ENCODE measurements at regions not wholly inside any gene's neighbourhood (a gene's known extent, or its start where the extent isn't known, plus 50 kb on each side); places are given as distances from the start of the nearest gene placed in this dataset.

DNA sequence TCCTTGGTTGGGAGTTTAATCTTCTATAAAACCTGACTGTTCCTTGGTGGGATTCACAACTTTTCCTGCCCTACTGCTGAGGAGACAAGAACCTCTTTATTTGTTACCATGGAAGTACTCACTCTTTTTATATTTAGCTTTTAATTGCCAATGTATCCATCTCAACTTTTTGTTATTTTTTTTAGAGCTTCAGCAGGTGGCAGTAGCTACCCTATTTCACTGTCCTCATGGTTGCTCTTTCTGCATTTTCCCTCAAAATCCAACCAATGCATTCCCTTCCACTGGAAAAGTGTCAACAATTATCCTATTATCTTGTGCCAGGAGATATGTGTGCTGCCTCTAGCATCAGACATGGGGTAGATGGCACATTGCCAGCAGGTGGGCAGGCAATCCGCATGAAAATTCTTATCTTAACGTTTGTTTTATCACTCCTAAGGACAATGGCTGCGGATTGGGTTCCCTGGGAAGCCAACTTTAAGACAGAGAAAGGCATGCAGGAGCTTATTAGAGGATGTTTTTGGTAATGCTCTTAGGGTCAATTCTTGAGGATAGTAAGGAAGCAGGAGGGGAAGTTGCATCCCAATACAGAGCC, 406.4 kb downstream of the SNAPC1 start:
- DNase-seq = no peak

DNA sequence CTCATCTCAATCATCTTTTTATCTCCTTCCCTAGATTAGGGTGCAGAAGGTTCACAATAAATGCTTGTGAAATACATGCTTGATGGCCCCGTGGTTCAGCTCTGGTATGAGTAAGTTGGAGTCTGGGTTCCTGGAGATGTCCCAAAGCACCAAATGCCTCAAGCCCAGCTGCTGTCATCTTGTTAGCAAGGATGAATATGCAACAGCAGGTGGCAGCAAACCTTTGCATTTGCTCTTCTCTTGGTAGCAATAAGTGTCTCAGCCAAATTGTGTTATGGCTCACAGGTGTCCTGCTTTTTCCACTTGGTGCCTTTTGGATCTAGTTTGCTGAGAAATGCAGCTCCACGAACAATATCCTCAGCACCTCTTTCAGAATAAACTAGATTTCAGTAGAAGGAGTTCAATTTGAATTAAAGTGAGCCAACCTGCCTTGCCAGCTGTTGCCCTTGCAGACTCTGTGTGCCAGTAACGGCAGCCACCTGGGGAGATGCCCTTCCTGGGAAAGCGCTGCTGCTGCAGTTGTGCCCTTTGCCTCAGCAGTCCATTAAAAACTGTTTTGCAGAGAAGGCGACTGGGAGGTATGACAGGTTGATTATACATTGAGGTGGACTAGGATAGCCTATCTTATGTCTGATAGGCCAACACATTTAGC, 417.3 kb downstream of the SNAPC1 start:
- peak; percentile 7 for DNase-seq

DNA sequence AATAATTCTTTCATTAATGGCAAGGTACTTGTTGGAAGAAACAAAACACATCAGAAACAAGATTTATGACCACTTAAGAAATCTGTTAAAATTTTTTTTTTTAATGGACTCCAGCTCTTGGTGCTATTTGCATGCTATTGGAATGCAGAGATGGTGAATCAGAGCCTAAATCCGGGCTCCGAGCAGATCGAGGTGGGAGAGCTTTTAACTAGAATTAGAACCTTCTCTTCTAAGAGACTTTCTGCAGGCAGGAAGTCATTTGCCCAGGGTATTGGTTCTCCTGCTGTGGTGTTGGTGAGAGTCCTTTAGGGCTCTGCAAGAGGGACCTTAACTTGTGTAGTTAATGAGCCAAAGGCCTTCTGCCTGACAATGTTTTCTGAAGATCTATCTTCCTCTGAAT, 419.4 kb downstream of the SNAPC1 start:
- DNase-seq = no peak

DNA sequence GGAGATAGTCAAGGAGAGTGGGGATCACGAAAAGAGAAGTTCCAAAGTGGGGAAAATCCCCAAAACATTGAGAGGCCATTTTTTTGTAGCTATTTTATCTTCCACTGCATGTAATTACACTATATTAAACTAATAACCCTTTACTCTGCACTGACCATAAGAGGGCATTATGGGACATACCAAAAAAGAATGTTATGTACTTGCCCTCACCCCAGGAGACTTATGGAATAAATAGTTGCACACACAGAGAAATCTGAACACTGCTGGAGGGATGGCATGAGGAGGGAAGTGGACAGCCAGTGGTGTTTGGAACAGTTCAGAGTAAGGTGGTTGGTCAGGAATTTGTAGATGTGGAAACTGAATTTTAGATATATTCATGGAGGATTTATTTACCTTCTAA, 422.9 kb downstream of the SNAPC1 start:
- no peak for DNase-seq

DNA sequence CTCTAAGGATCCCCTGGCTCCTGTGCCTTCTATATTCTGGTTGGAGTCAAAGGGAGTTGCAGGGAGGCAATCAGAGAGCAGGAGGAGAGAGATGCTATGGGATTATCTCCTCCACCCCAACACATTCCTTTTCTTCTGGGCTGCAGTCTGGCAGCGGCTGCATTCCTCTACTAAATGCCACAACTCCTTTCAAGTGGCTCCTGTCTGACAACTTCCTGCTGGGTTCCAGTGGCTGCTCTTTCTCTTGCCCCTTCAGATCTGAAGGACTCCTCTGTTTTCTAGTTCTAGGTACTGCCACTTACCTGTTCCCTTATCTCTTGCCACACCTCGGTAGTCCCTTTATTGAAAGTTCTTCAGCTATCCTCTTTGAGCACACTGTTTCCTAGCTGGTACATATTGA, 425.0 kb downstream of the SNAPC1 start:
- no peak for DNase-seq

DNA sequence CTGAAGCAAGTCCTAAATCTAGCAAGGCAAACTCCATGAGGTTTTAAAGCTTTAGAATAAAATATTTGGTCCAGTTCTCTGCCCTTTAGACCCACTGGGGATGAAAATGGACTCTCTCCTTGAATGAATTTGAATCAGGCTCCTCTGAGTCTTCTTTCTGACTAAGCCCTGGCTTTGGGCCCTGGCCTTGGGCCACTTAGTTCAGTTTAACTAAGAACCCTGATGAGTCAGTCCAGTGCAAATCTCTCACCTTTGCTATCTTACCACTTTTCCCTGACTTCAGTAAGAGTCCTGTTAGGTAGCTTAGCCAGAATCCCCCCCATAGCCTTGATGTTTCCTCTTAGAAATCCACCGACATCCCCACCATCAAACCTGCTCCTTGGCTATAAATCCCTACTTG, 427.5 kb downstream of the SNAPC1 start:
- no peak for DNase-seq

DNA sequence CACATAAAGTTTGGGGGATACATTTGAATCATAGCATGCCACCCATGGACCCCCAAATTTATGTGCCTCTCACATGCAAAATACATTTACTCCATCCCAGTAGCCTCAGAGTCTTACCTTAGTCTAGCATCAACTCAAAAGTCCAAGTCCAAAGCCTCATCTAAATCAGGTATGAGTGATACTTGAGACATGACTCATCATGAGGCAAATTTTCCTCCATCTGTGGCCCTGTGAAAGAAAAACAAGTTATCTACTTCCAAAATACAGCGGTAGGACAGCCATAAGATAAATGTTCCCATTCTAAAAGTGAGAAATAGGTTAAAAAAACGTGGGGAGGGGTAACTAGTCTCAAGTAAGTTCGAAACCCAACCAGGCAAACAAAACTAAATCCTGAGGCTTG, 444.2 kb downstream of the SNAPC1 start:
- DNase-seq = no peak

DNA sequence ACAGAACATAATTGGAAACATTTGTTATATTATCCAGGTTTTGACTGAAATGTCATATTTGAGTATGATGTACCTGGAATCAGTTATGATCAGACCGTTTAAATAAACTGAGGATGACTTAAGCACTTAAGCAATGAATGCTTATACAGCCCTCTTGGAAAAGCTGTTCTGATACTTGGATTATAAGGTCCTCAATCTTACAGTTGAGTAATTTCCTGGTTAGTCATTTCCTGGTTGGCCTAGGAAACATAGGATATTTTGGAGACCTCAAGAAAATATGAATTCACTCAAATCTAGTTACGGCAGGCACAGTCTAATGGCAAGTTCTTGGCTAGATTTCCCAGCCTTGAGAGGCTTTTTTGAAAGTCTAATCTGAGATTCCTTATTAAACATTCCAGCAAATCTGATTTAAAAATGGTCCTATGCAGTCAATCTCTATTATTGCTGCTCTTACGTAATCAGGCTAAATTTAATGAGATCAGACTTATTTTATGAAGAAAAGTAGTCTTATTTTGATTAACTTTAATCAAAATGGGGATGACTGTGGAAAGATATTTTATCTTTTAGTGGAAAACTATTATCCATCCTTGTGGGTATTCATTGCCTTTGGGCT, 447.2 kb downstream of the SNAPC1 start:
- DNase-seq = no peak

DNA sequence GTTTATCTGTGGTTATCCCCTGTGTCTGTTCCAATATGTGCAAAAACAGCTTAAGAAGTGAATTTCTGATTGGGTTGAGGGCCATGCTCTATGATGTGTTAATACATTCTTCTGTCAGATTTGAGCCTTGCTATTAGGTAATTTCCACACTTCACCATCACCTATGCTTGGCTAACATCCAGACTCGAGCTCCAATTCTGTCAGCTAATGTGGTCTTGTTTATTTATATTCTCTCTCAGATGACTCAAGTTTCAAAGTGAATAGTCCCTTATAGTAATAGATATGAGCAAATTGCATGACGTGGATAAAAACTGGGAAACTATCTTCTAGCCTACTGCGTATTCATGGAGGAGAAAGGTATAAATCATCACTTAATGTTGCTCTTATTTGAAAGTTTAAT, 451.3 kb downstream of the SNAPC1 start:
- DNase-seq = no peak

DNA sequence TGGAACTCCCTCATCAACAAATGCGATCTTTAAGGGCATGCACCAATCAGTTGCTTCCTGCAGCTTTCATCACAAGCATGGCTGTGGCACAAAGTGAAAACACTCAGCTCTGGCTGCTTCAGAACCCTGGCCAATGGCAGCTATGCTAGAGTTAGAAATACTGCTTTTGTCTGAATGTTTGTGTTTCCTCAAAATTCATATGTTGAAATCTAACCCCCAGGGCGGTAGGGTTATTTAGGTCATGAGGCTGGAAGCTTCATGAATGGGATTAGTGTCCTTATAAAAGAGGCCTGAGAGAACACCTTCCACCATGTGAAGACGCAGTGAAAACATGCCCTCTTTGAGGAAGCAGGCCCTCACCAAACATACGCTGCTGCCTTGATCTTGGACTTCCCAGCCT, 453.9 kb downstream of the SNAPC1 start:
- no peak for DNase-seq

DNA sequence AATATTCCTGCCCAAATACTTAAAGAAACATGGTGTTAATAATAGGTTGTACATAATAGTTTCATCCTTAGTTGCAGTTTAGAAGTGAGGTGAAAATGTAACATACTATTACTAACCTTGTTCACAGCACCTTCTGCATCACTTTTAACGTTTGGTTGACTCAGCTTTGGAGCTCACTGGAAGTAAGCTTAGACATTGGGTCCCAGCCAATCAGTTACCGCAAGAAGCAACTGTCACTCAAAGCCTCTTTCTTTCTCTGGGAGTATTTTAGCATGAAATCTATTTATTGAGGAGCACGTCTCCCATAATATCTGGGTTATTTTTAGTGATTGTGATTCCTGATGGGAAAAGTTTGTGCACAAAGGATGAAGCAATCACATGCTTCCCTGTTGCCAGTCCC, 472.6 kb downstream of the SNAPC1 start:
- no peak for DNase-seq

DNA sequence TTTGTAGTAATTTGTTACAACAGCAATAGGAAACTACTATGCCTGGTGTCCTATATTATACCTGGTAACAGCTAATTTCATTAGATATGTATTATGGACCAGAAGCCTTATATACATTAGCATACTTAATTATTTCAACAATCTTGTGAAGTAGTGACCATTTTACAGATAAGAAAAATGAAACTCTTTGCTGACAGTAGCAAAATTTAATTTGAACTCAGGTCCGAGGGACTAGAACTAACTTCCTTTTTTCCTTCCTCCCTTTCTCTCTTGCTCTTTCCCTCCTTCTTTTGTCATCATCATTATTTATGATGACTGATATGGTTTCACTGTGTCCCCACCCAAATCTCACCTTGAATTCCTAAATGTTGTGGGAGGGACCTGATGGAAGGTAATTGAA, 482.0 kb downstream of the SNAPC1 start:
- DNase-seq = no peak

DNA sequence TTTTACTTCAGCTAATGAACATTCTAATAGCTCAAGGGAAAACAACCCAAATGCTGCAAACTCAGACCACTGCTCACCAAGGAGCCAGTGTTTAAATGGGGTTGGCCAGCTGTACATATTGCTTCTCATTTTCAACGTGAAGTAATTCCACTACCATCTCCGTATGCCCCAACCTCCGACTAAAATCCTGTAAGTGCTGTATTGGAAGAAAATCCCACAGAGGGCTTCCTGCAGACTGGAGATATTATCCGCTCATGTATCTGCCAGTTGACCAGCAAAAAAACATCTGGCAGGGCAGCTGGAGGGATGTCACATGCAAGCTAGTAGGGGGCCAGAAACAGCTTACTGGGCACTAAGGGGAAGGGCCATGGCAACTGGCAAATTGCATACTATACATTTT, 485.0 kb downstream of the SNAPC1 start:
- no peak for DNase-seq

DNA sequence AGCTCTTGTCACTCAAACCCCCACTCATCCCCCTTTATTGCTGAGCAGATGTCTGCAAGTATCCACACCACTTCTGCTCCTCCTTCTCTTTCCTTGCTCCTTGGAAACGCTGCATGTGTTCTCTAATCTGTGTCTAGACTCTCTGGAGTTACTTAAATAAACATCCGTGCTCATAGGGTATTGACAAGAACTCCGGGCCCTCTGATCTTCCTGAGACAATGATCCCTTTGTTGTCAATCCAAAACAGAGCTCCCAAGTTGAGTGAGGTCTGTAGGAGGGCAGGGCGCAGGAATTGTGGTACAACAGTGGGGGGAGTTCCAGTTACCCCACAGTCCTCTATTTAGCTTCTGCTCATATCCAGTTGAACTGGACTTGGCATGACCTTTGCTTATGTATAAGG, 489.0 kb downstream of the SNAPC1 start:
- DNase-seq = no peak

DNA sequence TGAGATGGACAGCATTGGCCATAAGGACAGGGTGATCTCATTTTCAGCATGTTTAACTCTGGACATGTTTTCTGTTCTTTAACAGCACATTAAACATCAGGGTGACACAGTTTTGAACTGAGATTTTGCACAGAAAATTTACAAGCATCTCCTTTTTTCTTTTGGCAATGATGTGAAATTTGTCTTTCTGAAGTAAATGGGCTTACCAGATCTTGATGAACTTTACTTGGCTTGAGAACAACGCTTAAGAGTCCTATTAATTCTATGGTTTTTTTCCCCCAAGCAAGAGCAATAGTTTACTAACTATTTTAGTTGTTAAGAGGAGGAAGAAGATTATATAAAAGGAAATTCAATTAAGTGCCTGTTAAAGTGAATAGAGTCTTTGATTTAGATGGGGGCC, 491.0 kb downstream of the SNAPC1 start:
- DNase-seq = no peak

DNA sequence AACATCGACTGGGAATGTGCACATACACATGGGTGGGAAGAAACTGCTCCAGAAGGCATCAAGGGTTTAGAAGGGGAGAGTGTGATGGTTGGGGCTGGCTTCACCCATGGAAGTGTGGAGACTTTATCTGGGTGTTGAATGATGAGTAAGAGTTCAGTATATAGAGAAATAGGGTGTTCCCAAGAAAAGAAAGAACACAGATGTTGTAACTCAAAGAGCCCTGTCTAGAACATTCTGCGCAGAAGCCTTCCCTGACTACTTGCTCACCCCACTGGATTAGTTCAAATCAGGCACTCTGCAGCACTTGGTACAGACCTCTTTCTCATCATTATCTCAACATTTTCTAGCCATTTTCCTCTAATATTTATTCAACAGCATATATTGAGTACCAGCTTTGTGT, 491.7 kb downstream of the SNAPC1 start:
- DNase-seq = no peak

DNA sequence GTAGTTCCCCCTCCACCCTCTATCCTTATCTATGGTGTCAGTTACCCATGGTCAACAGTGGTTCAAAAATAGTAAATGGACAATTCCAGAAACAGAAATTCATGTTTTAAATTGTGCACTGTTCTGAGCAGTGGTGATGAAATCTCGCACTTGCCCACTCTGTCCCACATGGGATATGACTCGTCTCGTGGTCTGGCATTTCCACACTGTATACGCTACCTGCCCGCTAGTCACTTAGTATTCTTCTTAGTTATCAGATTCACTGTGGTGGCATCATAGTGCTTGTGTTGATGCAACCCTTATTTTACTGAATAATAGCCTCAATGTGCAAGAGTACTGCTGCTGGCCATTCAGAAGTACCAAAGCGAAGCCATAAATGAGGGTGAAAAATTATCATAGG, 507.0 kb downstream of the SNAPC1 start:
- no peak for DNase-seq

DNA sequence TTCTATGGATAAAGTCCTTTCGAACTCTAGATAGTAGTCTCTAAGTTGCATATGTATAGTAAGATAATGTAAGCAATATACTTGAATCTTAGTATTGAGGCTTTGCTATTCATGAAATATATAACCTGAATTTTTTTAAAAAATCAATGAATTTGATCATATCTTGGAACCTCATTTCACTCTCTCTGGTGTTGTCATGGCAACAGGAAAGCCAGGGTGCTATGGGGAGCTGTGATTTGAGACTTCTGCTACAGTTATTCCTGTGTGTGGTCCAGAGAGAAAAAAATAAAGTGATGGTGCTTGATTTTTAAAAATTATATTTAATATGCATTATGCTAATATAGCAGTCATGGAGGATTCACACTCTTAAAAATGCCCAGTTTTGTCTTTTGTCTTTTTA, 508.0 kb downstream of the SNAPC1 start:
- DNase-seq = no peak

DNA sequence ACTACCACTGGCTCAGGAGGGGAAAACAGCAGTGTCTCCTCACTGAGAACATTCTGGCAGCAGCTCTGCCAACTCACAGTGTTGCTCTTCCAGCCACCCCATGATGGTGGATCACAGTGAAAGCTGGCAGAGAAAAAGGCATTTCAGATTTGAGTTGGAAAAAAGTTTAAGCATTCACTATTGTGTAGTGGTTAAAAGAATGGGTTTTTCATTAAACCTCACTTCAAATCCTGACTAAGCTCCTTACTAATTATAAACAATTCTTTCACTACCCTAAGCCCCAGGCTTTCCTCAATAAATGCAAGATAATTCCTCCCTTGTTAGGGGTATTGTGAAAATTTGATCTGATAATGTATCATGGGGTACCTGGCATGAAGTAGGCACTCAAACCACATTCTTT, 518.1 kb downstream of the SNAPC1 start:
- DNase-seq = no peak

DNA sequence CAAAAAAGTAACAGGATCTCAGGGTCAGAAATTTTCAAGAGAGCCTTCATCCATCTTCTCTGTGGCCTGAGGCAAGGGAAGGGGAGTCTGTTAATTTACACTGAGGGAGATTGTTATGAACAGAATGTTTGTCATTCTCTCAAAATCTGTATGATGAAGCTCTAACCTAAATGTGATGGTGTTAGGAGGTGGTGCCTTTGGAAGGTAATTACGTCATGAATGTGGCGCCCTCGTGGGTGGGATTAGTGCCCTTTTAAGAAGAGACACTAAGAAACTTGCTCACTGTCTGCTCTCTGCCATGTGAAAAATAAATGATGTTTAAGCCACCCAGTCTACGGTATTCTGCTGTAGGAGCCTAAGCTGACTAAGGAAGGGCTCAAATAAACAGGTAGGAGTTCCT, 521.6 kb downstream of the SNAPC1 start:
- DNase-seq = no peak

DNA sequence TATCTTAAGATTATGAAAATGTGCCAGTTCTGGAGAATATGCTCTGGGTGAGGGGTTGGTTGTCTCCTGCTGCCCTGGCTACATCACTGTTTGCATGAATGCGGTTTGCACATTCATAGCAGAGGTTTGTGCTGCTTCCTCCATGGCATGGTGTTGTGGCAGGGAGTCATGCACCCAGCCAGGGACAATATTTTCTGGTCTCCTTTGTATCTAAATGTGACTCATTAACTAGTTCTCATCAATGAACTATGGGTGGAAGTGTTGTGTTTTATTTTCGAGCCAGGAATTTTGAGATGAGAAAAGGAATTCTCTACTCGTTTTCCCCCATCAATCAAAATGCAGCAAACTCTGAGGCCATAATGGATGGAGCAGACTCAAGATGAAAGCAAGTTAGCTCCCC, 527.3 kb downstream of the SNAPC1 start:
- DNase-seq = no peak

DNA sequence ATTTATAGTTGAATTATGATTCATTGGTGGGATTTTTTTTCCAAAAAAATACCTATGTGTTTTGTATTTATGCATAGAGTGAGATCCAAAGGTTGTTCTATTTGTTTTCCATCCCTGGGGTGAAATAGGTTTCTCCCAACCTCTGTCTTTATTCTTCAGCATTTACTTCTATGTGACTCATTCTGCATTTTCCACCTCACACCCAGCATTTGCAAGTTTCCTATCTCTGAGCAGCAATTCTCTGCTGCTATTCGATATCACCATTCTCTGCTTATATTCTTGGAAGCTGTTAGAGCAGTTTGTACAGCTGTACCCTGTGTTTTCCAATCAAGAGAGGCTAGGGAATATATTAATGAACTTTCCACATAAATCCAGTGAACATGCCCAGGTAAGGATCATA, 538.9 kb downstream of the SNAPC1 start:
- DNase-seq = no peak

DNA sequence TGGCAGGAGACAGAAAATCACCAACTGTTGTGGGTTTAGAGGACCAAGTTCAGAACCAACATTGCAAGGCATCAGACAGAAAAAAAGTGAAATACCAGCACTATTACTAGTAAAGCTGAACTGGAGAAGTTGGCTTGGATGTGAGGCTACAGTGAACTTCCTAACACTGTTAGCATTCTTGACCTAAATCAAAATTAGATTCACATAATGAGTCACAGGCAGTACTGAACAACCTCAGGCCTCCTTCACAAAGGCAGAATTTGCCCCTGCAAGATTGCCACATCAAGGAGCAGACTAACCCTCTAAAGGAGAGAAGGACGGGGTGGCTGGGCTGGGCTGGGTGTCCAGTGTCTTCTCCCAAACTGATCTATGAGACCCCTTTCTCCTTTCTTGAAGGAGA, 539.7 kb downstream of the SNAPC1 start:
- no peak for DNase-seq

DNA sequence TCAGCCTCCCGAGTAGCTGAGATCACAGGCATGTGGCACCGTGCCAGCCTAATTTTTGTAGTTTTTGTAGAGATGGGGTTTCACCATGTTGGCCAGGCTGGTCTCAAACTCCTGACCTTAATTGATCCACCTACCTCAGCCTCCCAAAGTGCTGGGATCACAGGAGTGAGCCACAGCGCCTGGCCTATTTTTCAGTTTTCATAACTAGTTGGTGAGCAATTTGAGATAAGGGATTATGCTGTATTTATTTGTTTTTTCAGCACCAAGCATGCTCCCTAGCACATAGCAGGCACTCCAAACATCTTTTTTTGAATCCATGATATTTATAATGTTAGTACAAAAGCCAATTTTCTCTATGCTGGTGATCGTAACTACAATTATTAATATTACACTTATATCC, 541.2 kb downstream of the SNAPC1 start:
- no peak for DNase-seq

DNA sequence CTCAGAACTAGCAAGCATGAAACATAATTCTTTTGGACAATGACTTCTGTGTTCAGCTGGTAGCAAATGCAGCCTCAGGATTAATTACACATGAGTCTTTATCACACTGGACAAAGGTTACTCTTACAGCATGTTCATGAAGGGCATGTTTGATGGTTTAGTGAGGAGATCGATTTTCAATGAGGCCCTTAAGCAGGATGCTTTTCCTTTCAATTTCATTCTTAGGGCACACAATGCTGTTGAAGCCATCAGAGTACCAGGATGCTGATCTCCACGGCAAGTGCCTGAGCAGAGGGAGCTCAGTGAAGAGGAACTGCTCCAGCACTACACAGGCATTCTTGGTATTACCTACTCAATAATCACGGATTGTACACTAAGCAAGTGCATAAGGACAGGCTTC, 542.0 kb downstream of the SNAPC1 start:
- DNase-seq = no peak

Measured in DMS79 (cell line).